SU-DHL-6 (cell line): ENCODE measurements at regions not wholly inside any gene's neighbourhood (a gene's known extent, or its start where the extent isn't known, plus 50 kb on each side); places are given as distances from the start of the nearest gene placed in this dataset.

Experiments
- EZH2phosphoT487 ChIP-seq: fragments of 200-600 bp; sonication (generic), shearing (Covaris generic); conservative IDR thresholded peaks from 2 replicates; pipeline ENCODE4 v1.6.1; 2018; ENCODE audit warnings: mild to moderate bottlenecking, antibody characterized with exemption, low read length, moderate library complexity, mixed read lengths
- TF ChIP-seq, protein P1 (sequence below): fragments of 200-600 bp; sonication (generic); IDR thresholded peaks from one replicate; pipeline ENCODE4 v1.5.1; 2017; ENCODE audit warnings: antibody characterized with exemption, mild to moderate bottlenecking, low read length, moderate library complexity; ENCODE audit not compliant: insufficient read depth, poor library complexity, severe bottlenecking

DNA sequence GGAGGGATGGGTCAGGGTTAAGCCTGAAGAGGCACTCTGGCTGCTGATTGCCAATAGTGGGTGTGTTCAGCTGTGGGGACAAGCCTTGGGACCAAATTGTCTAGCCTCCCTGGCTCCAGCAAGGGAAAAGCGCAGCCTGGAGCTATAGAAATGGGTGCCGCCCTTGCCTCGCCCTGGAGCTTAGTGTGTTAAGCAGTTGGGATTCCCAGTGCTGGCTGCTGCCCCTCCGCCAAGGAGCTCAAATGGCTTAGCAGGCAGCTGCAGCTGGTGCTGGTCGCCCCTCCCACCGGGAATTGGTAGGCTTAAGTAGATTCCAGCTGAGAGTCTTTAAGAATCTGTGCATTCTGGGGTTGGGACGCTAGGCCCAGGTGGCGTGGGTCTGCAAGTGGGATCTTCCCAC lies 662.9 kb upstream of the TBL1XR1 start:
- TF ChIP-seq, protein P1, sequence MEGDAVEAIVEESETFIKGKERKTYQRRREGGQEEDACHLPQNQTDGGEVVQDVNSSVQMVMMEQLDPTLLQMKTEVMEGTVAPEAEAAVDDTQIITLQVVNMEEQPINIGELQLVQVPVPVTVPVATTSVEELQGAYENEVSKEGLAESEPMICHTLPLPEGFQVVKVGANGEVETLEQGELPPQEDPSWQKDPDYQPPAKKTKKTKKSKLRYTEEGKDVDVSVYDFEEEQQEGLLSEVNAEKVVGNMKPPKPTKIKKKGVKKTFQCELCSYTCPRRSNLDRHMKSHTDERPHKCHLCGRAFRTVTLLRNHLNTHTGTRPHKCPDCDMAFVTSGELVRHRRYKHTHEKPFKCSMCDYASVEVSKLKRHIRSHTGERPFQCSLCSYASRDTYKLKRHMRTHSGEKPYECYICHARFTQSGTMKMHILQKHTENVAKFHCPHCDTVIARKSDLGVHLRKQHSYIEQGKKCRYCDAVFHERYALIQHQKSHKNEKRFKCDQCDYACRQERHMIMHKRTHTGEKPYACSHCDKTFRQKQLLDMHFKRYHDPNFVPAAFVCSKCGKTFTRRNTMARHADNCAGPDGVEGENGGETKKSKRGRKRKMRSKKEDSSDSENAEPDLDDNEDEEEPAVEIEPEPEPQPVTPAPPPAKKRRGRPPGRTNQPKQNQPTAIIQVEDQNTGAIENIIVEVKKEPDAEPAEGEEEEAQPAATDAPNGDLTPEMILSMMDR = no peak
- no peak for TF ChIP-seq EZH2phosphoT487
